ENCODE measurements at regions not wholly inside any gene's neighbourhood (a gene's known extent, or its start where the extent isn't known, plus 50 kb on each side); places are given as distances from the start of the nearest gene placed in this dataset.

GRCh38 chr1:67892476-67893125, 59.3 kb upstream of the GNG12 start:
- Histone ChIP-seq H3K27me3 (peaks cover 0 to 15% (median 0%) of the 10 kb centered on the region in 4 donors), H3K27ac (no peak overlapping the region), H3K9me3 (no peaks in the 10 kb centered on the region), H3K4me1 (peaks cover 0 to 15% (median 4%) of the 10 kb centered on the region in 3 donors), H3K36me3 (no peaks in the 10 kb centered on the region), H3K4me3 (no peak overlapping the region)
- no peak for DNase-seq
- intact Hi-C loops (cut with DNase I): no loop called here
- TF ChIP-seq POLR2A (IDR thresholded peaks at IDR 0.05): no peak
- no peak for TF ChIP-seq CTCF (IDR thresholded peaks at IDR 0.05)
- WGBS, 2 donors: 51 to 58% methylated on average over 3 of the region's 3 CpGs

- WGBS, 2 donors: 50 to 56% methylated on average over 1 of the region's 1 CpG
- H3K4me1 ChIP-seq: peaks cover 0 to 15% (median 4%) of the 10 kb centered on the region in 3 donors
- H3K27ac ChIP-seq: no peak overlapping the region
- H3K4me3 ChIP-seq: no peak overlapping the region
- H3K9me3 ChIP-seq: no peaks in the 10 kb centered on the region
- no peaks in the 10 kb centered on the region for H3K27me3 ChIP-seq
- no peaks in the 10 kb centered on the region for H3K36me3 ChIP-seq
- no peak for DNase-seq
- intact Hi-C loops (cut with DNase I): no loop called here
- TF ChIP-seq POLR2A (IDR thresholded peaks at IDR 0.05): no peak
- TF ChIP-seq CTCF (IDR thresholded peaks at IDR 0.05): no peak
Observed at GRCh38 chr1:67890857-67891256, 57.6 kb upstream of the GNG12 start.

- intact Hi-C loops (cut with DNase I): no loop called here
- Histone ChIP-seq H3K4me3 (no peak overlapping the region), H3K36me3 (no peaks in the 10 kb centered on the region), H3K27ac (no peak overlapping the region), H3K27me3 (no peaks in the 10 kb centered on the region), H3K9me3 (no peaks in the 10 kb centered on the region), H3K4me1 (peaks cover 0 to 15% (median 4%) of the 10 kb centered on the region in 3 donors)
- no peak for DNase-seq
- TF ChIP-seq POLR2A (IDR thresholded peaks at IDR 0.05): no peak
- TF ChIP-seq CTCF (IDR thresholded peaks at IDR 0.05): no peak
Observed at GRCh38 chr1:67889953-67890567, 56.8 kb upstream of the GNG12 start.

GRCh38 chr1:67889466-67889865, 56.2 kb upstream of the GNG12 start:
- Histone ChIP-seq H3K4me1 (peaks cover 0 to 15% (median 4%) of the 10 kb centered on the region in 3 donors), H3K36me3 (no peaks in the 10 kb centered on the region), H3K4me3 (no peak overlapping the region), H3K27me3 (no peaks in the 10 kb centered on the region), H3K27ac (no peak overlapping the region), H3K9me3 (no peaks in the 10 kb centered on the region)
- 86 to 88% methylated on average over 1 of the region's 1 CpG for WGBS, 2 donors
- DNase-seq: no peak
- intact Hi-C loops (cut with DNase I): no loop called here
- TF ChIP-seq POLR2A (IDR thresholded peaks at IDR 0.05) (no peak), CTCF (IDR thresholded peaks at IDR 0.05) (no peak)

GRCh38 chr1:67888216-67889106, 55.2 kb upstream of the GNG12 start:
- Histone ChIP-seq H3K27me3 (no peaks in the 10 kb centered on the region), H3K4me1 (peaks cover 0 to 15% (median 4%) of the 10 kb centered on the region in 3 donors), H3K27ac (no peak overlapping the region), H3K4me3 (no peak overlapping the region), H3K9me3 (no peaks in the 10 kb centered on the region), H3K36me3 (no peaks in the 10 kb centered on the region)
- TF ChIP-seq POLR2A (IDR thresholded peaks at IDR 0.05) (no peak), CTCF (IDR thresholded peaks at IDR 0.05) (no peak)
- intact Hi-C loops (cut with DNase I): no loop called here
- DNase-seq: no peak
- WGBS, 2 donors: 66 to 70% methylated on average over 6 of the region's 6 CpGs

Measured in esophagus squamous epithelium (tissue), 5 donors.